NCI-H1930 (cell line): ENCODE measurements at regions not wholly inside any gene's neighbourhood (a gene's known extent, or its start where the extent isn't known, plus 50 kb on each side); places are given as distances from the start of the nearest gene placed in this dataset.
"Not testable (repeated sequence)": the region's sequence is repeated elsewhere in the genome, so short reads cannot be mapped to it uniquely, and the experiment has no call there.

Experiments used
- DNase-seq, 2 experiments: peaks; one replicate each; lab custom pipeline; 2025; lab: John Stamatoyannopoulos, UW

DNA sequence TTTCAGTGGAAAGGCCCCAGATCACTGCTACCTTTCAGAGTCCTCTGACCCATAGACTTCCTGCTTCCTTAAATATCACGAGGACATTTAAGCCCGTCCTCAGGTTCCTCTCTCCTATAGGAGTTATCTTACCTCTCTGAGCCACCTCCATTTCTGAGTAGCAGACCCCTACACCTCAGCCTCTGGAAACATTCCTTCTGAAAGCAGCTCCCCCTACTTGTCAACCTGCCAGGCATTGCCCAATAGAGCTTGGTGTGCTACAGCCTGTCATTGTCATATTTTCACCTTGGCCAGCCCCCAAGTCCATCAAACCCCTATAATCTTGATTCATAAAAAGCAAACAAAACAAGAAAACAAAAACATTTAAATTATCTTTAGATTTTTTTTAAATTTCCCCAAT lies 717.9 kb upstream of the SLC8A1 start:
- no peak for DNase-seq

DNA sequence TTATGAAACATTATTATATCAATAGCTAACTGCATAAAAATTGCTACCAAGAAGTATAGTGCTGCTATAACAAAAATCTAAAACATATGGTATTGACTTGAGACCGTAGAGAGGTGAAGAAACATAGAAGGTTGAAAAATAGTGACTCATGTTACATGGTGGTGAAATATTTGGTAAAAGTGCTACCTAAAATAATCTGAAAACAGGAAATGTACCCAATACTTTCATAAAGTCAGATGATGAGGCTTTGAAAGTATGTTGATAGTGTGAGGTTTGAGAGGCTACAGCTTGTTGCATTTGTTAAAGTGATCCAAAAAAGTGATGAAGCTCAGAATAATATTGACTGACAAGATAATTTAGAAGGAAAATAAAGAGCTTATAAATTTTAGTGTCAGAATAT lies 718.7 kb upstream of the SLC8A1 start:
- no peak for DNase-seq

DNA sequence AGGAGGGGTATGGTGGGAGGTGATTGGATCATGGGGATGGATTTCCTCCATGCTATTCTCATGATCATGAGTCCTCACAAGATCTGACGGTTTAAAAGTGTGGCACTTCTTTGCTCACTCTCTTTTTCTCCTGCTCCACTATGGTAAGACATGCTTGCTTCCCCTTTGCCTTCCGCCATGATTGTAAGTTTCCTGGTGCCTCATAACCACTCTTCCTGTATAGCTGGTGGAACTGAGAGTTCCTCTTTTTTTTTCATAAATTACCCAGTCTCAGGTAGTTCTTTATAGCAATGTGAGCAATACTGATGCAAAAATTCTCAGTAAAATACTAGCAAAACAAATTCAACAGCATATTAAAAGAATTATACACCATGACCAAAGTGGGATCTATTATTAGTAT lies 728.5 kb upstream of the SLC8A1 start:
- DNase-seq, result no peak

DNA sequence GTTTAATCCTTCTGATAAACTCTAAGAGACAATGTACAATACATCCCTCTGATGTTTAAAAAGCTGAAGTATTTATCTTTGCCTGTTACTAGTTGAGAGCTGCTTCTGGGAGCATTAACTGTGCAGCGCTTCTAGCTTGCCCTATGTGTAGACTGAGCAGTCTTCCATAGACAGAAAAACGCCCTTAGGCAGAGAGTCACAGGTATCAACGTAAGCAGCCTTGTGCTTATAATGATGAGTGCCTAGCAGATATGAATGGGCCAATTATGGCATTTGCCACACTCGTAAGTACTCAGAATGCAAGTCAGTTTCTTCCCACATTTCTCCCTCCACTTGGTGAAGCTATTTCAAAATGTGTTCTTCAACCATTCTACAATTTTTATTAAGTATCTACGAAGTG lies 731.1 kb upstream of the SLC8A1 start:
- DNase-seq, result no peak

DNA sequence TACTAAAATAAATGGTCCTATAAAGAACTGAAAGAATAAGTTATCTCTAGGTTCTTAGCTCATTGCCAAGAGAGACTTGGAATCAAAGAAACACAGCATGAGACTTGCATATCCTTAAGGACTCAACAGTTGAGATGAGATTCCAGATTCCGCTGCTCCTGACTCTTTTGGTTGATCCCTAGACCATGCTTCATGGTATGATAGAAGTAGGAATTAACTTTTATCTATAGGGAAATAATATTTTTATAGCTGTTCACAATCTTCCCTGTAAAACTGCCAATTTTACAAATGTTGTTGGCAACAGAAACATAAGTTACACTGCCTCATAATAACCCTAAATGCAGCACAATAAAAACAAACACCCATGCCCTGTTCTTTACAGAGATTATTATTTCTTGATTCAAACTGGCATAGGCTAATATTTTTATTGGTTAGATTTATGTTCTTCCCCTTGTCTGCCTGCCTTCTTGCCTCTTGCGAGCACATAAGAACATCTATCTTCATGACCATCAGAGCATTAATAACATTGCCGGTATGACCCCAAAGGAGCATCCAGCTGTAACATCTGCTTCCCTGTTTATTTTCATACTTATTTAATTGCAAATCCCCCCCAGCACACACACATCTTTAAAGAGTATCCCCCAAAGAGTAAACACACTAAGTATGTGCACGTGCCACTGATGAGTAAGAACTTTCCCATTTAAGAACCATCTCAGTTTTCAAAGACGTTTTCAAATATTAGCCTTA lies 735.7 kb upstream of the SLC8A1 start:
- no peak for DNase-seq

DNA sequence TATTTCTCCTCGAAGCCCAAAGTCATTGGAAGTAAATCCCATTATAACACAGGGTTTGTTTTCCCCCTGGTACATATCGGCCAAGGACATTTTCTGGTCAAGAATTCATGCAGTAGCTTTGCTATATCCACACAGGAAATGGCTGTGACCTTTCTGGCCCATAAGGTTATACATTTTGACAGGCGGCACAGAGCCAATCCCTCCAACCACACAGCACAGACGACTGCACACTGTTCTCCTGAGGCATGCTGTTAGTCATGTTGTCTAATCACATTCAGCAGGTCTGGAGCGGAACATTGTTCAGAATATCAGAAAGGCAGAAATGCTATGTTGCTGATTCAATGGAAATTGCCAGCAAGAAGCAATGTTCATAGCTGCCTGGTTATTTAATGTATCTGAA lies 742.3 kb upstream of the SLC8A1 start:
- DNase-seq, result no peak

DNA sequence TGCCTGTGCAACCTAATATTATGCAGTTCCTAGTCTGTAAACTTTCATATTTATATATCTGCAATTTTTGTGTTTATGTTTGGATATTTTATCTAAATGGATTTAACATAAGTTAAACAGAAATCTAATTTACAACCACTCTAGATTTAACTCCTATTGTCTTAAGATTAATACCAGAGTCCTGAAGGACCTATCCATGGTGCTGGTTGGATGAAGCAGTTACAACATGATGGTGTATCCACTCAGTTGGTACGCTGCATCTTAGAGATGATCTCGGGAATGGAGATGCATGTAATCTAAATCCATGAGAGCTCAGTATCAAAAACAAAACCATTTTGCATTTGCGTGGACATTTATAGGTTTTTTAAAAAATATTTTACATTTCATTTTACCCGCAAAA lies 745.9 kb upstream of the SLC8A1 start:
- no peak for DNase-seq

DNA sequence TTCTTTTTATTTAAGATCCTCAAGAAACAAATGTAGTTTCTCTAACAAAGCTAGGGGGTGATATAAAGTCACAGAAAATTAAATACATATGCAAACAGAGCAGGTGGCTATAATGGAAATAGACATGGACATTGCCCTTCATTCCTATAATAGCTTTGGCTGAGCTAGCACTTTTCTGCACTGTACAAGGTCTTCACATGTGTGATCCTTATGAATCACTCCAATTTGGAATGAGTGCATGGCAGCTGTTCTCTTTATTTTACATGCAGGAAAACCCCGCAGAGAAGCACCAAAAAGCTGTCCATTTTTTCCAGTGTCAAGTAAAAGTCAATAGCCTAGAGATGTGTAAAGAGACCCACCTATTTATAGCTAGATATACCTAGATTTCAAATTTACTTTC lies 747.4 kb upstream of the SLC8A1 start:
- peak; percentile 8 to 9 for DNase-seq

DNA sequence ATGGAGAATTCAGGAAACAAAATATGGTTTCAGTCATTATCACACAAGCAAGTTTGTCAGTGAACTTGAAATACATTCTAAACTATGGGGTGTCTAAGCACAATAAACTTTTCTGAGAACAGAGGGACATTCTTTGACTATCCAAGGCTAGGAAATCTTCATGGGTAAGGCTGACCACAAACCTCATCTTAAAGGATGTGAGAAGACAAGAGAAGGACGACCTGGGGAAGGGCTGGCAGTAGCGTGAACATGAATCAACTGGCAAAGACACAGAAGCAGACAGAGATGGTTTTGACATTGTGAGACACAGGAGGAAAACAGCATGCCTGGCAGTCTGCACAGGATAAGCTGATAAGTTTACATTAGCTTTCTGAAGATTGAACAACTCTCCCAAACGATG lies 752.4 kb upstream of the SLC8A1 start:
- no peak for DNase-seq

DNA sequence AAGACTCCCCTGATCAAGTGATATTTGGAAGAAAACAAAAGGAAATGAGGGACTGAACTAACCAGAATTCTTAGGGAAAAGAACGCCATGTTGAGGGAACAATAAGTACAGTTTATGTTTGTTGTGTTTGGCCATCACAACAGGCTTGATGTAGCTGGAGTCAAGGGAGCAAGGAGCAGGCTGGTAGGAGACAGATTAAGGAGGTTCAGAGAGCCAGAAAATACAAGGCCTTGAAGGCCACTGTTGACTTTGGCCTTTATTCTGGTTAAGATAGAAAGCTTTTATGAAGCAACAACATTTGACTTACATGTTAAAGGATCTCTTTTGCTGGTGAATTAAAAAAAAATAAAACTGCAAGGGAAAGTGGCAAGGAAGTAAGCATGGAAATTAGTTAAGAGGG lies 754.1 kb upstream of the SLC8A1 start:
- no peak for DNase-seq

DNA sequence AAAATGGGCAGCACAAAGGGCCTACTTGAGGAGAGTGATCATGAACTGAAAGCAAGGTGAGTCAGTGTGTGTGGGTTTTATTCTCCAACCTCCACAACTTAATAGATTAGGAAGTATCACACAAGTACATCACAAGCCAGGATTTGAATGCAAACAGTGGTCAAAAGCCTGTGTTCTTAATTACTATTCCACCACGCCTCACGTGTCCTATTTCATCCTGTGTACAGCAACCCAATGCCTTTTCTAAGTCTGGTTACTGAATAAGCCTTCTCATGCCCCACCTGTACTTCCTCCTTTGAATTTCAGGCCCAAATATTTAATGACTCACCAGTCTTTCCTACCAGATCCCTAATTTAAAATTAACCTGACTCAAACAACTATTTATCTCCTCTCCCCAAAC lies 755.7 kb upstream of the SLC8A1 start:
- no peak for DNase-seq

DNA sequence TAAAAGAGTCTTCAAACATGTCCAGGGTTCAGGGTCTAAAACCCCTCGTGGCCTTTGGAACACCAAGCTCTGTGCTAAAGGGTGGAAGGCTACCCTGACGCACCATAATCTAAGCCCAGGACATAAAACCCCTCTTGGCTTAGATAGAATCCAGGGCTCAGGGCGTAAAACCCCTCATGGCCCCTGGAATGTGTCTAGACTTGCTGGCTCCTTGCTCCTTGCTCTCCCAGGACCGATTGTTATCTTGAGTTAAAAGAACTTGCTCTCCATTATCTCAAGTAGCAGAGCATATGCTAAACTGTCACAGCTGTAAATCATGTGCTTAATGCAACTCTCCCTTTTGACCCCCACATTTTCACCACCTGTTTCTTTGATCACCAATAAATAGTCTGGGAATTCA lies 758.1 kb upstream of the SLC8A1 start:
- not testable (repeated sequence) for DNase-seq

DNA sequence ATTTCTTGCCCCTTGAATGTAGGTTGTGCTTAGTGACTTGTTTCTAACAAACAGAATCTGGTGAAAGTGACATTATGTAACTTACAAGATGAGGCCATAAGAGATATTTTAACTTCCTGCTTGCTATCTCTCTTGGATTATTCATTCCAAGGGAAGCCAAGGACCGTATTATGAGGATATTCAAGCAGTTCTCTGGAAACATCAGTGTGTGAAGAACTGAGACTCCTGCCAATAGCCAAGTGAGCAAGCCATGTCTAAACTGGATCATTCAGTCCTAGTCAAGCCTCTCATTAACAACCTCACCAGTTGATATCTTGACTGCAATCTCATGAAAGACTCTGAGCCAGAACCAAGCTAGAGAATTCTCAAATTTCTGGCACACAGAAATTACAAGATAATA lies 765.1 kb upstream of the SLC8A1 start:
- no peak for DNase-seq

DNA sequence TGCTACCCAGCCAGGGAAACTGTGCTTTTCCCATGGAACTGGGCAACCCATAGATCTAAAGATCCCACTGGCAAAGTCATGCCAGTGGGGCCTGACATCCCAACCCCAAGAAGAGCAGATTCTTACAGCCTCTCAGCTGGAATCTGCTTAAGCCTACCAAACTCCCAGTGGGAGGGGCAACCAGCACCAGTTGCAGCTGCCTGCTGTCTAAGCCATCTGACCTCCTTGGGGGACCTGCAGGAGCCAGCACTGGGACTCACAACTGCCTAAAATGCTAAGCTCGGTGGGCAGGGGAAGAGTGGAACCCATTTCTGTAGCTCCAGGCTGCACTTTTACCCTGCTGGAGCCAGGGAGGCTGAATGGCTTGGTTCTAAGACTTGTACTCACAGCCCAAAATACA lies 770.7 kb upstream of the SLC8A1 start:
- DNase-seq, result no peak

DNA sequence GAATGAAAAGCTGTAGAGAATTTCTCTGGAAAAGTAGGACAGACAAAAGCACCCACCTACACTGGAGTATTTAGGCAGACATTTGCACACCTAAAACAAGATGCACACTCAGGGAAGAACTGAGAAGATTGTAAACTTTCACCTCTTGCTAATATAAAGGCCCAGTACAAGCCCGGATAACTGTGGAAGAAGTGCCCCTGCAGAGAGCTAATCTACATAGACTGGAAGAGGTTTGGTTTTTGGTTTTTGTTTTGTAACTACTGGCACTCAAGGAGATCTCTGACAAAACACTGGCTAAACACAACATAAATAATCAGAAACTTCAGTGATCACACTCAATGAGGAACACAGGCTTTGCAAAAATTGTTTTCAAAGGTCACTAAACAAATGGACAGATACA lies 782.2 kb upstream of the SLC8A1 start:
- DNase-seq, result no peak

DNA sequence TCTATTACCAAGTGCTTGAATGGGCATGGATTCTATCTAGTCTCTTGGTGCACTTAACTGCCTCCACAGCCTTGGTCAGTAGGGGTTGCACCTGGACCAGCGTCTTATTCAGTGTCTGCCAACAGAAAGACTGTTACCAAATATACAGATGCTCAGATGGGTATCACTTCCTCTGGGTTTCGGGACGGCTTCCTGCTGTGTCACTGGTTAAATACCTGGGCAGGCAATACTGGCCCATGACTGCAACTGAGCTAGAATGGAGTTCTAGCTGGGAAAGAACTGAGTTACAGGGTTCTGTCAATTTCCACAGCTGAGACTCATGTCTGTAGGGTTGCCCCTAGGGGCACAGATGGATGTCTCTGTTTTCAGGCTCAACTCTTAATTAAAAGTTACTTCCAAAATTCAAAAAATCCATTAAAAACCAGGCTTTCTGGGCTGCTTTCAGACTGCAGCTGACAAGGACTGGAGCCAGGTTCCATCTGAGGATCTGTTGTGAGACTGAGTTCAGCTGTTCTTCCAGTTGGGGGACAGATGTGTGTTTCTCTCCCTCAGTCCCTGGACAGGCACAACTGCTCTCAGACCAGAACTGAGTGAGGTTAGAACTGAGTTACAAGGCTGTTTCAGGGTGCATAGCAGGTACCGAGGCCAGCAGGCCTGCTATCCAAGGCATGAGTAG lies 789.6 kb upstream of the SLC8A1 start:
- no peak for DNase-seq

DNA sequence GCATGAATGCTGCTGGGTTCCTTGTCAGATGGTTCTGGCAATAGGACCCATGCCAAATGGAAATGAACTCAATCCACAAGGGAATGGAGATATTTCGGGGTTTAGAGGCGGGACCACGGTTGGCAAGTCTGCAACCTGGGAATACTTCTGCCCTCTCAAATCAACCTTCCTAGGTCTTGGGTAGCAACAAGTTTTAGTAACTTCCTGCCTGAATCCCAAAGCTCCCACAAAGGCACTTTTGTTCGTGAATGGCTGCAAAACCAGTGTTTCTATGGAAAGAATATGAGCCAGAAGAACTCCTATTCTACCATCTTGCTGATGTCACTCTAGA lies 790.1 kb upstream of the SLC8A1 start:
- no peak for DNase-seq

DNA sequence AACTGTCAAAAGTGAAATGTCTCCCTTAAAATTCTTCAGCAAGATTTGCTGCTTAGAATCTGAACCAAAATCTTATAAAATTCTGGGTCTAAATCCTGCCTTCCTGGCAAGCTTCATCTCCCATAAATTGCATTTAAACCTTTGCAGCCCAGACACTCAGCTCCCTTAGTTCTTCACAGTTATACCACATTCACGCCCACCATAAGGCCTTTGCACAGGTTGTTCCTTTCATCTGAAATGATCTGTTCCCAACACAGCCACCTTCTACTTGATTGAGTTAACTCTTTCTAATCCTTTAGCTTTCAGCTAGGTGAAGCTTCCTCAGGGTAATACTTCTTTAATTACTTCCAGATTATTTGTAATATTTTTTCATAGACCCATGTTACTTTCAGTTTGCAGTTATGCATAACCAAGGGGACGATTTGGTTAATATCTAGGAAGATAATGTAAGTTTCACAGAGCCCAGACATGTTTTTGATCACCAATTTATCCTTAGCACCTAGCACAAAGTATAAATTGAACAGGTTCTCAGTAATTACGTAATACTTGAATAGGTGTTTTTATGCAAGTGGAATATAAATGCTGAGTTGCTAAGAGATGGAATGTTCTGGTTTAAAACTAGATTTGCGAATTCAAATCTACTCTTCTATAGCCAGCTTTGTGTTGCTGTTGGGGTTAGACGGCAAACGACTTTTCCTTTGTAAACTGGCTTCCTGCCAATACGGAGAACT lies 779.7 kb upstream of the PKDCC start:
- no peak for DNase-seq

DNA sequence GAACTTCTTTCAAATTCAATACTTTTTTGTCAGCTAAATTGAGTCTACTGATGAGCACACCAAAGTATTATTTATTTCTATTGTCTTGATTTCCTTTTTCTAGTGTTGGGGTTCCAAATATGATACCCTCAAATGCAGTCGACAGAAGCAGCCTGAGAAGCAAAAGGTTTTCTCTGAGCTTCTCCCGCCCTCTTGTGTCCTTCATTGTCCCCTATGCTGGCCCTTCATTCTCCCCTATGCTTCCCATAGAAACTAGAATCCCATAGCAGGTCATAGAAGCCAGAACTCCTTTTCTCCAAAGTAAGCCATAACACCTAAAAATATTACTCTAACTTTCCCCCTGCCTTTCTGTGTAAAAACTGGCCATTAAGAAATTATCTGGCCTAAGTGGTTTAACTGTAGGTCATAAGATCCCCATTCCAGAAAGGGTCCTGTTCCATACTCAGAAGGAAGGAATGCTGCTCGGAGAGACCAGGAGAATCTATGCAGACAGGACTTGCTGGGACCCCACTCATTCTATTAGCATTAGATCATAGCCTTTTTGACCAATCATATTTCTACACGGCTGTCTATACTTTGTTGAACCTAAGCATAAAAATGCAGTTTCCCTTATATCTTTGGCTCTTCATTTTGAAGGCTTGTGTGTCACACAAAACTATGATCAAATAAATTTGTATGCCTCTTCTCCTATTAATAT lies 764.6 kb upstream of the PKDCC start:
- no peak for DNase-seq

DNA sequence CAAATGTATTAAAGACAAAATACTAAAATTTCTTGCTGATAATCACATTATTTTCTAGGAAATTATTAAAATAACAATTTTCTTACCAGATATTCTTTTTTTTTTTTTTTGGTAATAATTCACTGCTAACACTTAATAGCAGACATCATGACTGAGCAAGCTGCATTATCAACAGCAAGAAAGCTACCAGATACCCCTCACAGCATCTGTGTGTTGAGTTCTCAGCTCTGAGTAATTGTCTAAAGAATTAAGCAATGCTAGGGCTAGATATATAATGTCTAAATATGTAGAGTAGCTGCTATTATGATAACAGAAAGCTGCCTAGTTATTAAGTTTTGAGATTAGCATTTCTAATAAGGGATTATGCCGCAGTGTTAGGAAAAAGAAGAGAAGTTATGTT lies 754.3 kb upstream of the PKDCC start:
- DNase-seq, result no peak

DNA sequence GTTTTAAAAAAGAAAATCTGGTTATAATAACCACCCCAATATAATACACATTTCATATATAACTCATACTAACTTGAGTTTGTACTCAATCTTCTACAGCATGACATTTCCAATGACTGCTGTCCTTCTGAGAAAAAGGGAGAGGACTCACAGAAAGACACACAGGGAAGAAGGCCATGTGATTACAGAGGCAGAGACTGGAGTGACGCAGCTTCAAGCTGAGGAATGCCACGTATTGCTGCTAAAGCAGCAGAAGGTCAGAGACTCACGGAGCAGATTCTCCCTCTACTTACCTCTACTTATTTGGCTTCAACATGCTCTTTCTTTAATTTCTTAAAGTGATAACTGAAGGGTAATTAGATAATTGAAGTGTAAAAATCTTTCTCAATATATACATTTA lies 753.5 kb upstream of the PKDCC start:
- DNase-seq, result no peak

DNA sequence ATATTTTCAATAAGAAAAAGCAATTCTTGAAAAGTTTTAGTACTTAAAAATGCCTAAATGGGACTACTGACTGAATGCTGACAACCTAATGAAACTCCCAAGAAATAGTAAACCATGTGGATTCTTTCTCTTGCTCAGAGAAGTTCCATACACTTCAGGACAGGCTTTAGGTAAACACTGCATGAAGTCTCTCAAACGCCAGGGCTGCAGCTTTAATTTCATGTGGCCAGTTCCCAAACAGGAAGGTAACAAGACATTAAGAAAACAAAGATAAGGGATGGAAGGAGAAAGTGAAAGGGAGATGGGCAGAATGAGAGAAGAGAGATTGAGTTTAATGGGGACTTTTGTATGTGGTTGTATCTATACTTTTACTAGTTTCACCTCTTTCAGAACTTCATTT lies 734.7 kb upstream of the PKDCC start:
- no peak for DNase-seq

DNA sequence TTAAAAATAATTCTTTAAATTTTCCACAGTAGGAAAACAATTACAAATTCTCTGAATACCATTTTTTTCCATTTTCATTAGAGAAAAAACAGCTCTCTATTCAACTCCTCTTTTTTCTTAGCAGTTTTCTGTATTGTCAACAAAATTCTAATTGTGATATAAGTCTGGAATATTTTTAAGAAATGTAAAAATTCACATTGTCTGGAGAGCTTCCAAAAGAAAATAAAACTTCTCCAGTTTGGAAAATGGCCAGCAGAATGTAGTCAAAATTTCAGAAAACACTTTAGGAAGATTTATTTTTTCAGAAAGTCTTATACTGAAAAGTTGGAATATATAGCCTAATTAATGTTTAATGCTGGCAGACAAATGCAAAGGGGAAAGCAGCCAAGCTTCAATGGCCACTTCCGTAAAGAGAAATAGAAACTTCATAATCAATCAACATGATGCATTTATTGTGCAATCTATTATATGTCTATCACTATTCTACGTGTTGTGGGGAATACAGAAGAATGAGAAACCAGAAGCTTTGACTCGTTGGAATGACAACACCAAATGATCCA lies 733.2 kb upstream of the PKDCC start:
- no peak for DNase-seq
